H1 (cell line): ENCODE measurements at regions not wholly inside any gene's neighbourhood (a gene's known extent, or its start where the extent isn't known, plus 50 kb on each side); places are given as distances from the start of the nearest gene placed in this dataset.

Source experiments
- CTCF ChIA-PET: fragments of 300-600 bp; sonication (Branson Sonifier 250); formaldehyde crosslinking; loops from one replicate; lab custom pipeline; 2021; ENCODE audit not compliant: partially characterized antibody; lab: Charles Lee
- POLR2A ChIA-PET: fragments of 300-600 bp; sonication (Branson Sonifier 250); formaldehyde crosslinking; loops from one replicate; lab custom pipeline; 2021; ENCODE audit warnings: inconsistent platforms; ENCODE audit not compliant: partially characterized antibody; lab: Charles Lee
- DNase-seq, 2 experiments: peaks; one replicate each; pipeline versions ENCODE4 v3.0.0 to v3.0.0-alpha.2; 2010 to 2022; ENCODE audit warnings: low spot score in 2 of 2, low read depth in 1 of 2, mixed read lengths in 1 of 2
- FAIRE-seq: peaks from 2 replicates; lab custom pipeline; 2011; peaks lifted over from hg19 to GRCh38; lab: Jason Lieb, UNC
- H2AFZ ChIP-seq: 2 replicates; pipeline ENCODE4 v1.8.1; 2012; ENCODE audit warnings: low read length, inconsistent platforms
- H2AK5ac ChIP-seq: 2 replicates; pipeline ENCODE4 v1.6.1; 2013; ENCODE audit warnings: low read depth, low read length
- H2BK120ac ChIP-seq: replicated peaks from 2 replicates; pipeline ENCODE3; 2013; ENCODE audit warnings: low read depth, low read length, inconsistent platforms
- H2BK12ac ChIP-seq: 2 replicates; pipeline ENCODE4 v1.6.1; 2013; ENCODE audit warnings: low read depth, low read length
- H2BK15ac ChIP-seq: 2 replicates; pipeline ENCODE4 v1.6.1; 2013; ENCODE audit warnings: low read length
- H2BK20ac ChIP-seq: 2 replicates; pipeline ENCODE4 v1.6.1; 2013; ENCODE audit warnings: low read length
- H2BK5ac ChIP-seq: 2 replicates; pipeline ENCODE4 v1.6.1; 2013; ENCODE audit warnings: low read depth, low read length
- H3K14ac ChIP-seq: 2 replicates; pipeline ENCODE4 v1.6.1; 2013; ENCODE audit warnings: inconsistent platforms; ENCODE audit not compliant: insufficient read length
- H3K18ac ChIP-seq: 2 replicates; pipeline ENCODE4 v1.6.1; 2013; ENCODE audit warnings: low read length; ENCODE audit errors: extremely low read depth
- H3K23ac ChIP-seq: 2 replicates; pipeline ENCODE4 v1.6.1; 2013; ENCODE audit warnings: inconsistent platforms; ENCODE audit not compliant: insufficient read length
- H3K23me2 ChIP-seq: 2 replicates; pipeline ENCODE4 v1.6.1; 2013; ENCODE audit warnings: low read depth, low read length
- H3K27ac ChIP-seq: 2 replicates; pipeline ENCODE4 v1.6.1; 2011; ENCODE audit warnings: low read depth, low read length, inconsistent platforms
- H3K27me3 ChIP-seq, 4 experiments: replicated peaks in 1 of 4; 1 replicate in 1 of 4; 2 replicates in 3 of 4; pipeline versions ENCODE4 v1.6.1 to v1.8.1; 2011 to 2013; ENCODE audit warnings: low read length in 3 of 4, mild to moderate bottlenecking in 3 of 4, inconsistent platforms in 2 of 4, mixed read lengths in 2 of 4, moderate library complexity in 1 of 4; ENCODE audit not compliant: control insufficient read depth in 3 of 4, insufficient read depth in 3 of 4; ENCODE audit errors: extremely low read depth in 1 of 4
- H3K36me3 ChIP-seq, 4 experiments: 2 replicates each; pipeline versions ENCODE4 v1.6.1 to v1.8.1; 2011 to 2013; ENCODE audit warnings: mild to moderate bottlenecking in 4 of 4, low read length in 3 of 4, moderate library complexity in 2 of 4, control low read depth in 1 of 4, inconsistent platforms in 1 of 4; ENCODE audit not compliant: insufficient read depth in 4 of 4, control insufficient read depth in 2 of 4
- H3K4ac ChIP-seq: replicated peaks from 2 replicates; pipeline ENCODE3; 2013; ENCODE audit warnings: low read length, low read depth, mixed read lengths, inconsistent platforms; ENCODE audit not compliant: insufficient read length
- H3K4me1 ChIP-seq, 4 experiments: replicated peaks in 1 of 4; 1 replicate in 1 of 4; 2 replicates in 3 of 4; pipeline versions ENCODE4 v1.6.1 to v1.8.1; 2011 to 2013; ENCODE audit warnings: low read length in 3 of 4, inconsistent platforms in 2 of 4, mixed read lengths in 1 of 4; ENCODE audit not compliant: insufficient read depth in 4 of 4, control insufficient read depth in 3 of 4
- H3K4me2 ChIP-seq, 2 experiments: 2 replicates each; pipeline versions ENCODE4 v1.6.1 to v1.8.1; 2011 to 2013; ENCODE audit warnings: low read depth in 2 of 2, low read length in 2 of 2, control low read depth in 1 of 2, inconsistent platforms in 1 of 2, mild to moderate bottlenecking in 1 of 2; ENCODE audit not compliant: insufficient read depth in 1 of 2
- H3K4me3 ChIP-seq, 4 experiments: fragments of 200-600, 300-600 bp in 1 of 4; sonication (generic), shearing (Covaris generic), sonication (Bioruptor Twin) in 1 of 4; 2 replicates each; pipeline versions ENCODE4 v1.5.1 to v1.8.1; 2011 to 2016; ENCODE audit warnings: low read length in 4 of 4, low read depth in 3 of 4, control low read depth in 2 of 4, inconsistent platforms in 2 of 4, mild to moderate bottlenecking in 2 of 4, mixed read lengths in 1 of 4, moderate library complexity in 1 of 4; ENCODE audit not compliant: insufficient read depth in 2 of 4; ENCODE audit errors: extremely low read depth in 1 of 4
- H3K56ac ChIP-seq: replicated peaks from 2 replicates; pipeline ENCODE3; 2013; ENCODE audit warnings: low read depth, mild to moderate bottlenecking, mixed read lengths, low read length, inconsistent platforms; ENCODE audit not compliant: insufficient read length
- H3K79me1 ChIP-seq: 2 replicates; pipeline ENCODE4 v1.6.1; 2013; ENCODE audit warnings: low read depth, low read length, control low read depth
- H3K79me2 ChIP-seq, 2 experiments: 2 replicates each; pipeline versions ENCODE4 v1.6.1 to v1.8.1; 2012 to 2013; ENCODE audit warnings: low read length in 2 of 2, mild to moderate bottlenecking in 2 of 2, inconsistent platforms in 1 of 2; ENCODE audit not compliant: insufficient read depth in 2 of 2, control insufficient read depth in 1 of 2
- H3K9ac ChIP-seq, 4 experiments: replicated peaks in 1 of 4; 1 replicate in 1 of 4; 2 replicates in 3 of 4; pipeline versions ENCODE4 v1.6.1 to v1.8.1; 2011 to 2013; ENCODE audit warnings: low read depth in 3 of 4, low read length in 3 of 4, control low read depth in 2 of 4, mild to moderate bottlenecking in 2 of 4, moderate library complexity in 2 of 4, inconsistent platforms in 1 of 4; ENCODE audit errors: extremely low read depth in 1 of 4
- H3K9me3 ChIP-seq, 2 experiments: 2 replicates each; pipeline versions ENCODE4 v1.6.1 to v1.8.1; 2012 to 2013; ENCODE audit warnings: mild to moderate bottlenecking in 2 of 2, moderate library complexity in 2 of 2, control low read depth in 1 of 2, inconsistent platforms in 1 of 2, low read depth in 1 of 2, low read length in 1 of 2, mixed read lengths in 1 of 2; ENCODE audit not compliant: insufficient read depth in 2 of 2
- H4K20me1 ChIP-seq, 2 experiments: replicated peaks in 1 of 2; 2 replicates each; pipeline versions ENCODE3 to v1.8.1; 2011 to 2013; ENCODE audit warnings: inconsistent platforms in 2 of 2, low read length in 2 of 2, mild to moderate bottlenecking in 1 of 2; ENCODE audit not compliant: insufficient read depth in 2 of 2, control insufficient read depth in 1 of 2
- H4K5ac ChIP-seq: 2 replicates; pipeline ENCODE4 v1.6.1; 2013; ENCODE audit warnings: low read length, low read depth, mixed read lengths, inconsistent platforms; ENCODE audit not compliant: insufficient read length
- H4K8ac ChIP-seq: 2 replicates; pipeline ENCODE4 v1.8.0; 2013; ENCODE audit warnings: mild to moderate bottlenecking, moderate library complexity, low read length, inconsistent platforms; ENCODE audit not compliant: insufficient read depth; ENCODE audit errors: extremely low read depth
- H4K91ac ChIP-seq: replicated peaks from 2 replicates; pipeline ENCODE3; 2013; ENCODE audit warnings: low read length, mixed read lengths, inconsistent platforms; ENCODE audit not compliant: insufficient read length
- CBX8 ChIP-seq: fragments of 300-800, 300-1000 bp; sonication (generic); IDR thresholded peaks from 2 replicates; pipeline ENCODE4 v1.7.1; 2016; ENCODE audit warnings: low read depth, low read length, borderline replicate concordance
- CHD2 ChIP-seq: IDR thresholded peaks from 2 replicates; pipeline ENCODE4 v1.6.1; 2012; ENCODE audit warnings: low read length, improper control_type of control experiment
- EGR1 ChIP-seq: IDR thresholded peaks from 2 replicates; pipeline ENCODE4 v1.6.1; 2011; ENCODE audit warnings: low read depth, low read length, borderline replicate concordance
- EP300 ChIP-seq, 2 experiments: IDR thresholded peaks; 1 replicate in 1 of 2; 2 replicates in 1 of 2; pipeline ENCODE4 v1.6.1; 2011 to 2012; ENCODE audit warnings: low read depth in 2 of 2, low read length in 2 of 2, mild to moderate bottlenecking in 2 of 2, borderline replicate concordance in 1 of 2, inconsistent platforms in 1 of 2, moderate library complexity in 1 of 2
- GABPA ChIP-seq: IDR thresholded peaks from 2 replicates; pipeline ENCODE4 v1.6.1; 2011; ENCODE audit warnings: mild to moderate bottlenecking, low read length, moderate library complexity, borderline replicate concordance; ENCODE audit not compliant: insufficient read depth
- PHF8 ChIP-seq: fragments of 200-600 bp; sonication (generic); conservative IDR thresholded peaks from 2 replicates; pipeline ENCODE4 v1.7.1; 2012; ENCODE audit warnings: low read depth, mild to moderate bottlenecking, inconsistent platforms, low read length, moderate library complexity
- SP1 ChIP-seq: IDR thresholded peaks from 2 replicates; pipeline ENCODE4 v1.6.1; 2011; ENCODE audit warnings: low read depth, low read length
- TAF1 ChIP-seq: IDR thresholded peaks from 2 replicates; pipeline ENCODE4 v1.6.1; 2011; ENCODE audit warnings: mild to moderate bottlenecking, low read depth, low read length
- WGBS, 2 experiments: shearing (Covaris generic) in 1 of 2; methylation state at CpG; one replicate each; pipeline versions ENCODE4 v1.1.6 to v1.1.7; 2013 to 2015; ENCODE audit warnings: low lambda C conversion rate in 2 of 2, mixed read lengths in 2 of 2, inconsistent platforms in 1 of 2, low coverage in 1 of 2, missing lambda C conversion rate in 1 of 2; ENCODE audit not compliant: insufficient replicate concordance in 2 of 2, insufficient coverage in 1 of 2, insufficient read length in 1 of 2; ENCODE audit errors: extremely low coverage in 1 of 2, missing lambda C conversion rate in 1 of 2; 5-methylcytosine and 5-hydroxymethylcytosine counted together

DNA sequence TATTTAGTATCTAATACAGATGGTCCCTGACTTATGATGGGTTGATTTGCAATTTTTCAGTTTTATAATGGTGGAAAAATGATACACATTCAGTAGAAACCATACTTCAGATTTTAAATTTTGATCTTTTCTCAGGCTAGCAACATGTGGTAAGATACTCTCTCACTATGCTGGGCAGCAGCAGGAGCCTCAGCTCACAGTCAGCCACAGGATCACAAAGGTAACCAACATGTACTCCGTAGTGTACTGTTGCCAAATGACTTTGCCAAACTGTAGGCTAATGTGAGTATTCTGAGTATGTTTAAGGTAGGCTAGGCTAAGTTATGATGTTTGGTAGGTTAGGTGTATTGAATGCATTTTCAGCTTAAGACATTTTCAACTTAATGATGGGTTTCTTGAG is 498.6 kb upstream of the DPPA4 start:
- FAIRE-seq = no peak
- TF ChIP-seq EP300 (IDR thresholded peaks at IDR 0.05; ENCODE audit: borderline replicate concordance in 1 of 2, low read depth in 2 of 2, low read length in 2 of 2) (no peak), TAF1 (no peak), GABPA (no peak), SP1 (no peak), CBX8 (no peak), CHD2 (no peak), PHF8 (no peak), EGR1 (no peak)

More for the DNA sequence above, 498.6 kb upstream of the DPPA4 start:
- Histone ChIP-seq H4K20me1 (no peaks in the 10 kb centered on the region), H2BK120ac (no peak overlapping the region), H3K79me1 (no peaks in the 10 kb centered on the region), H3K4me3 (no peak overlapping the region), H4K5ac (no peak overlapping the region), H3K14ac (no peak overlapping the region), H3K79me2 (no peaks in the 10 kb centered on the region), H3K4me1 (peaks cover 0 to 6% (median 6%) of the 10 kb centered on the region in 4 experiments; a peak in 3 of 7 replicates), H2BK5ac (no peak overlapping the region), H3K4me2 (no peak overlapping the region), H3K23me2 (no peaks in the 10 kb centered on the region), H3K9me3 (no peaks in the 10 kb centered on the region), H4K91ac (no peak overlapping the region), H2AFZ (0 out of 2 replicates have a peak overlapping the region, but pooled peaks have one; percentile 63), H3K27me3 (peaks cover 0 to 1% (median 0%) of the 10 kb centered on the region in 4 experiments; a peak in 1 of 7 replicates), H2AK5ac (no peak overlapping the region), H2BK20ac (no peak overlapping the region), H3K4ac (no peak overlapping the region), H3K36me3 (no peaks in the 10 kb centered on the region), H3K18ac (no peak overlapping the region), H3K56ac (no peak overlapping the region), H3K9ac (no peak overlapping the region), H3K23ac (no peak overlapping the region), H4K8ac (no peak overlapping the region), H3K27ac (no peak overlapping the region), H2BK12ac (no peak overlapping the region), H2BK15ac (no peak overlapping the region)
- POLR2A ChIA-PET = no interaction called here
- no peak for DNase-seq
- 85% methylated on average over 1 of the region's 1 CpG; no CpG with 5 or more reads in 1 of the 2 experiments for WGBS, 2 experiments
- CTCF ChIA-PET = interaction anchor here (1.1 to 1.2 kb wide), 2 partner anchors 15 to 32 kb away, joined by 3 to 5 read pairs; no protein-coding TSS in a partner anchor
